ENCODE measurements at regions not wholly inside any gene's neighbourhood (a gene's known extent, or its start where the extent isn't known, plus 50 kb on each side); places are given as distances from the start of the nearest gene placed in this dataset.
"Not testable (repeated sequence)": the region's sequence is repeated elsewhere in the genome, so short reads cannot be mapped to it uniquely, and the experiment has no call there.

- not testable (repeated sequence) for DNase-seq (ENCODE audit: low read depth in 2 of 2)
Measured at GRCh38 chr16:32947336-32947735, 246.7 kb upstream of the TP53TG3C start.

GRCh38 chr16:32946041-32946560, 247.9 kb upstream of the TP53TG3C start:
- not testable (repeated sequence) for DNase-seq (ENCODE audit: low read depth in 2 of 2)

- DNase-seq (ENCODE audit: low read depth in 2 of 2), result not testable (repeated sequence)
Measured at GRCh38 chr16:32945311-32945710, 248.7 kb upstream of the TP53TG3C start.

GRCh38 chr16:32939845-32940244, 254.2 kb upstream of the TP53TG3C start:
- not testable (repeated sequence) for DNase-seq (ENCODE audit: low read depth in 2 of 2)

- DNase-seq (ENCODE audit: low read depth in 2 of 2), result not testable (repeated sequence)
Measured at GRCh38 chr16:32937929-32938328, 256.1 kb upstream of the TP53TG3C start.

GRCh38 chr16:32932240-32933040, 256.5 kb upstream of the TP53TG3 start:
- DNase-seq (ENCODE audit: low read depth in 2 of 2), result not testable (repeated sequence)

GRCh38 chr16:32925192-32925591, 249.2 kb upstream of the TP53TG3 start:
- DNase-seq (ENCODE audit: low read depth in 2 of 2), result not testable (repeated sequence)

GRCh38 chr16:32922578-32922977, 246.6 kb upstream of the TP53TG3 start:
- not testable (repeated sequence) for DNase-seq (ENCODE audit: low read depth in 2 of 2)

- DNase-seq (ENCODE audit: low read depth in 2 of 2), result not testable (repeated sequence)
Measured at GRCh38 chr16:32915346-32915745, 239.4 kb upstream of the TP53TG3 start.

GRCh38 chr16:32897782-32898181, 221.8 kb upstream of the TP53TG3 start:
- DNase-seq (ENCODE audit: low read depth in 2 of 2), result not testable (repeated sequence)

GRCh38 chr16:32885392-32885791, 209.4 kb upstream of the TP53TG3 start:
- not testable (repeated sequence) for DNase-seq (ENCODE audit: low read depth in 2 of 2)

GRCh38 chr16:32884556-32884955, 208.6 kb upstream of the TP53TG3 start:
- DNase-seq (ENCODE audit: low read depth in 2 of 2), result not testable (repeated sequence)

GRCh38 chr16:32882328-32882857, 206.4 kb upstream of the TP53TG3 start:
- DNase-seq (ENCODE audit: low read depth in 2 of 2), result not testable (repeated sequence)

- DNase-seq (ENCODE audit: low read depth in 2 of 2), result not testable (repeated sequence)
Measured at GRCh38 chr16:32881631-32882030, 205.7 kb upstream of the TP53TG3 start.

- not testable (repeated sequence) for DNase-seq (ENCODE audit: low read depth in 2 of 2)
Measured at GRCh38 chr16:32880009-32880408, 204.0 kb upstream of the TP53TG3 start.

GRCh38 chr16:32876718-32877117, 200.8 kb upstream of the TP53TG3 start:
- DNase-seq (ENCODE audit: low read depth in 2 of 2), result not testable (repeated sequence)

- not testable (repeated sequence) for DNase-seq (ENCODE audit: low read depth in 2 of 2)
Measured at GRCh38 chr16:32873783-32874182, 197.8 kb upstream of the TP53TG3 start.

- DNase-seq (ENCODE audit: low read depth in 2 of 2), result not testable (repeated sequence)
Measured at GRCh38 chr16:32873120-32873519, 197.2 kb upstream of the TP53TG3 start.

- DNase-seq (ENCODE audit: low read depth in 2 of 2), result not testable (repeated sequence)
Measured at GRCh38 chr16:32870628-32871027, 194.7 kb upstream of the TP53TG3 start.

- not testable (repeated sequence) for DNase-seq (ENCODE audit: low read depth in 2 of 2)
Measured at GRCh38 chr16:32868334-32868733, 192.4 kb upstream of the TP53TG3 start.

GRCh38 chr16:32865284-32865683, 189.3 kb upstream of the TP53TG3 start:
- not testable (repeated sequence) for DNase-seq (ENCODE audit: low read depth in 2 of 2)

GRCh38 chr16:32861476-32862201, 185.7 kb upstream of the TP53TG3 start:
- peak in 1 of 2 donors; percentile 0 for DNase-seq (ENCODE audit: low read depth in 2 of 2)

All from dermis microvascular lymphatic vessel endothelial cell (primary cell).